ENCODE measurements at regions not wholly inside any gene's neighbourhood (a gene's known extent, or its start where the extent isn't known, plus 50 kb on each side); places are given as distances from the start of the nearest gene placed in this dataset.

GRCh38 chr13:105952973-105953290, 582.5 kb downstream of the EFNB2 start:
- TF ChIP-seq CTCF (conservative IDR thresholded peaks at IDR 0.05; ENCODE audit: low read length) (no peak), EZH2phosphoT487 (IDR thresholded peaks at IDR 0.05; ENCODE audit: borderline replicate concordance, low read depth, low read length) (no peak)

All from OCI-LY7 (cell line).